NCI-H2029 (cell line): ENCODE measurements at regions not wholly inside any gene's neighbourhood (a gene's known extent, or its start where the extent isn't known, plus 50 kb on each side); places are given as distances from the start of the nearest gene placed in this dataset.
"Not testable (repeated sequence)": the region's sequence is repeated elsewhere in the genome, so short reads cannot be mapped to it uniquely, and the experiment has no call there.

Experiments used
- DNase-seq: peaks from one replicate; lab custom pipeline; 2025; lab: John Stamatoyannopoulos, UW

DNA sequence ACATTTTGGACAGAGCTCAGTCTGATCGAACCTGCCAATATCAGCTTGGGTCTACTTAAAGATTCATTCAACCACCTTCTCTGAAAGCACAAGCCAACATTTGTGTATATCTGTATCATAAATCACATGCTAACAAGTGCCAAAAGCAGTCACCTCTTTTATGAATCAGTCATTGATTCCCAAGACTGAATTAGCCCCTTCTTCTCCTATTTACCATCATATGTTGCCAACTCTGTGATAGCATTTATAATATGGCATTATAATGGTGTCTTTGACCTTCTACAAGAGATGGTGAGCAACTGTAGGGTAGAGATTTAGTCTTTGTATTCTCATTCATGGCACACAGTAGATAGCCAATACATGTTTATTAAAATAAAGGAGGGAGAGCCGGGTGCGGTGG is 61.4 kb downstream of the DDX53 start:
- no peak for DNase-seq

DNA sequence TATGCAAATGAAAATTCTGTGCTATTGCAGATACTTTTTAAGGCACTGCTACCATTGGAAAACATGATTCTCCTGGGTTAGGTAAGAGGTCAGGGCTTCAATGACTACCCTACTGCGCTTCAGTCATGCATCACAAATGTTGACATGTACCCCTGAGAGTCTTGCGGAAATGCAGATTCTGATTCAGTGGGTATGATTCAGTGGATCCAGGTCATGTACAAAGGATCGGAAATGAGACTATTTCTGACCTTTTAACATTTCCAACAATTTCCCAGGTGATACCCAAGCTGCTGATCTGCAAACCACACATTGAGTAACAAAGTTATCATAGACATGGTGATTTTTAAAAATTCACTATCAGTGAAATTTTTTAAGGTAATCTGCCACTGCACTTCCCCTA is 62.6 kb downstream of the DDX53 start:
- DNase-seq, result no peak

DNA sequence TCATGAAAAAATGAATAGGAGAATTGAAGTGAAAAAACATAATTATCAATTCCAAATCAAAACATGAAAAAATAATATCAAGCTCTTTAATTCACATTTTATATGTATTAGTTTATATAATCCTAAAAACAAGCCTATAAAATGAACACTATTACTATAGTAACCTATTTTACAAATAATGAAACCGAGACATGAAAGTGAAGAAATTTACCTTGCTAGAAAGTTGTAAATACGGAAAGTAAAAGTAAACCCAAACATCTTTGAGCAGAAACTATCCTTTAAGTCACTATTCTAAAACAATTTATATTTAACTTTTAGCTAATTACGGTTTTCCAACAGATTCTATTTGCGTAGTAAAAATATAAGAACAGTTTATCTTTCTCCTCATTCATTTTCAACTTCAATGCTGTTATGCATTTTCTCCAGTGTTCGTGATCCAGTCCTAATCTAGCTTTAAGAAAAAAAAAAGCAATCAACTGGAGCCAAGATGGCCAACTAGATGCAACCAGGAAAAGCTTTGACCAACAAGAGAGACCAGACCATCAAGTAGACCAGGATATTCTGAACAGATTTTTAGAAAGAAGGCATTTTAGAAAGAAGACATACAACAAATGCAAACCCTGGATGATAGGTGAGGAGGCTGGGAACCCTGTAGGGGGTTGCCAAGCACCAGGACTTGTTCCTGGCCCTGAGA is 67.0 kb downstream of the DDX53 start:
- no peak for DNase-seq

GRCh38 chrX:23075461-23075860 is 75.7 kb downstream of the DDX53 start:
- DNase-seq, result not testable (repeated sequence)

DNA sequence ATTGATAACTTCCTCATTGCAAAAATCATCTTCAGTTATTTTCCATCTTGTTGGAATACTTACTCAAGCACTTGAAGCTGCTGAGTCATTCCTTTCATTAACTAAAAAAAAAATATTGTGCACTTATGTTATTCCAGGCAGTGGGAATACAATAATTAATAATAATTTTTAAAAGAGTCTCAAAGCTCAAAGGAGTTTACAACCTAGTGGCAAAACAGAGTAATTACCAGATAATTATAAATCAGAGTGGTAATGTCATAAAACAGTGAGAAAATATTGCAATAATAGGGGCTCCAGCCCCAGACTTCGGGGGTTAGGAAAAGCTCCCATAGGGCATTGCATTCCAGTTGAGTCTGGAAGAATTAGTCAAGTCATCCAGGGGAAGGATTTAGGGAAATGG is 79.6 kb downstream of the DDX53 start:
- no peak for DNase-seq

DNA sequence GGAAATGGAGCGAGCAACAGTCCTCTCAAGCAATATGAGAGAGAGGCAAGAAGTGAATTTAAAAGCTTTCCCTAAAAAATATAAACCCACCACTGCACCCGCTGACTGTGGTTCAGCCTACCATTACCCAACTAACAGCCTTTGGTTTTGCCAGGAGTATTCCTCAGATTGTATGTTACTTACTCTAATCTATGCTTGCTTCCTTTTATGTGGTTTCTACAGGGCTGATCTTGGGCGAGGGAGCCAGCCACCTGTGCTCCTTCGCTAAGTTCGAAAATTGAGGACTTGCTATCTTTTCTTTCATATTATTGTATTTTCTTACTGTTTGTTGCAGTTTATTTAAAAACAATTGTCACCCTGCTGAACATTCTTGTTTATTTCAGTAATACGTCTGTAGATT is 101.1 kb downstream of the DDX53 start:
- no peak for DNase-seq

GRCh38 chrX:23103546-23103945 is 103.8 kb downstream of the DDX53 start:
- DNase-seq, result no peak

DNA sequence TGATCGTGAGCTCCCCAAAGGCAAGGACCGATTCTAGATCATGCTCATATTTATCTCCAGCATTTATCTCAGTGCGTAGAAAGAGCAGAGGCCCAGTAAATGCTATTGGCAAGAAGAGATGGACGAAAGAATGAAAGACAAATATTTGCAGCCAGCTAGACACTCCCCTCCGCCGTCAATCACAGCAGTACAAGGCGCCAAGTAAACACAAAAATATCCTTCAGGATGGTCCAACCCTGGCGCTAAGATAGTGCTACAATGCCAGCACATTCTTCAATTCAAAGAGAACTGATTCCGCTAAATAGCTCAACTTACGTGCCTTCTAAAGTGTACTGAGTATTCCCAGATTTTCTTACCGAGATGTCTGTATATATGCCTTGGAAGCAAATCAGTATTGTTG is 114.5 kb downstream of the DDX53 start:
- no peak for DNase-seq

GRCh38 chrX:23115651-23116050 is 115.9 kb downstream of the DDX53 start:
- DNase-seq, result no peak

DNA sequence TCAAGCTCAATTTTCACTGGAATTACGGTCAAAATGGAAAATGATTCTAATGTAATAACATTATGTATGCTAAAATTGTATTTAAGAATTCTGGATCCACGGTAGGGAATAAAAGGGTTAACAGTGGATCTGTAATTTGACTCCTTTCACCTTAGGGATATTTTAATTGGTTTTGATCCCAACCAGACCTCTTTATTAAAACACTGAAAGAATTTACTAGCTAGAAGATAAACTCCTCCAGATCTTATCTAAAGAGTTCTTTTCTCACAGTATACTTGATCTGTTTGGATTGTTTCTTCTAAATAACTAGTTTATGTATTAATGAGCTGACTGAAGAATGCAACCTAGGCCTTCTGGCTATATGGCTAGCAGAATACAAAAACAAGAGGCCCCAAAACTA is 118.4 kb downstream of the DDX53 start:
- no peak for DNase-seq

DNA sequence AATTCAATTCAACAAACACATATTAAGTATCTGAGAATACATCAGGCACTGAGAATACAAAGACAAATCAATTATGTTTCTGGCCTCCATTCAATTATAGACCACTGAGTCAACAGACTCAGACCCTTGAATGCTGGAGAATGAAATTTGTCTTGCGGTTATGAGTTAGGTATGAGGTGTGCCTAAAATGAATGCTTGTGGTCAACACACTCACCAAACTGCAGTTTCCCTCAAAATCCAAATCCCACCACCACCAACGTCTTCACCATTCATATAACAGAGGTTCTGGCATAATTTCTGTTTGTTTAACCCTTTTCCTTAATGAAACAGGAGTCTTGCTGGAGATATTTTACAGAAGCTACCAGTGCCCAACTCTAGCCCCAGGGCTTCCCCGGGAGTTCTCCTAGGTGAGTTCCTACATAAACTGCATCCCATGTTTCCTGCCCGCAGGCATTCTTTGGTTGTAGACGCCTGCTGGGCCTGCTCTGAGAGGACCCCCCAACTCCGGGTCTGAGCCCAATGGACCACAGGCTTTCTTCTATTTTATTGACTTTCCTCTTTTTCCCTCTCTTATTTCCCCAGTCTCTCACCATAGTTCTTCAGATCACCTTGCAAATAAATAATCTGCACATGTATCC is 119.2 kb downstream of the DDX53 start:
- peak; percentile 10 for DNase-seq

DNA sequence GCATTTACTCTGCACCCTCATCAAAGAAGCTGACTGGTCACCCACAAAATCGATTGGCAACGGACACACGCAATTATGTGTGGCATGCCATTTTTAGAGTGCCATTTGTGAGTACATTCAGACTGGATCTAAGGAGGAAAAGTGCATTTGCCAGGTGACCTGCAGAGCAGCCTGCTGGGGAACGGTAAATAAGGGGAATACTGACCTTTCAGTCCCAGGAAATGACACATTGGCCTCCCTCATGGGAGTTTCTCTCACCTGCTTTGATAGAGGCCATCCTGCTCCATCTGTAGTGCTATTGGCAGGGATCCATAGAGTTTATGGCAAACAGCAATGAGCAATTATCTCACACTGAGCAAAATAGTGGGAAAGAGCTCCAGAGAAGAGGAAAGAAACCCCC is 127.8 kb downstream of the DDX53 start:
- peak; percentile 36 for DNase-seq

DNA sequence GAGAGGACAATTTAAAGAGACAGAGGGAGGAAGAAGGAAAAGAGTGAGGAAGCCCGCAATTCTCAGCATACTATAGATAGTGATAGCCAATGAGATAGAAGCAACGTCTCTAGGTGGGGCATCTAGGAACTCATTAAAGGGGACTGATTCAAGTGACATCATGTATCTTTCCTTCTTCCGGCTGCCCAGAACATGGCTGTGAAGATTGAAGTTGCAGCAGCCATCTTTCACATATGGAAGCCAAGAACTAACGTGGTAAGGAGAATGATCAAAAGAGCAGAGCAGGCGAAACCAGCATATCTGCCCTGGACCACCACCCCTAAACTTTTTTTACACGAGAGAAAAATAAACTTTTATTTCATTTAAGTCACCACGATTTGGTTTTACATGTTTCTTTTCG is 133.8 kb downstream of the DDX53 start:
- DNase-seq, result no peak

DNA sequence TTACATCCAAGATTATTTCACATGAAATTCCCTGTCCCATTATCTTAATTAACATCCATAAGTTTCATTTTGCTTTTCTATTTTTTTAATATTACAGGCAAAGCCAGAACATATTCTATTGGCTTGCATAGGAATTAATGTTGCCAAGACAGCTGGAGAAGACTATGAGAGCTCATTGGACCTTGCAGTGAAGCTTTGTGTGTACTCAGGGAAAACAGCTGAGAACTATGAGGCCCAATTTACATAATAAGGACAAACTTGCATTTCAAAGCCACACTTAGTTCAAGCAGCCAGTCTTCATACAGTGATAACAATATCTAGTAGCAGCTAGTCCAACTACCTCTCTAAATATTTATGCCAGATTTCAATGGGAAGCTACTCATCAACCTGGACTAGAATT is 134.4 kb downstream of the DDX53 start:
- no peak for DNase-seq

GRCh38 chrX:23136816-23137215 is 137.1 kb downstream of the DDX53 start:
- DNase-seq, result no peak

GRCh38 chrX:23168291-23168690 is 166.4 kb upstream of the PTCHD1 start:
- no peak for DNase-seq

DNA sequence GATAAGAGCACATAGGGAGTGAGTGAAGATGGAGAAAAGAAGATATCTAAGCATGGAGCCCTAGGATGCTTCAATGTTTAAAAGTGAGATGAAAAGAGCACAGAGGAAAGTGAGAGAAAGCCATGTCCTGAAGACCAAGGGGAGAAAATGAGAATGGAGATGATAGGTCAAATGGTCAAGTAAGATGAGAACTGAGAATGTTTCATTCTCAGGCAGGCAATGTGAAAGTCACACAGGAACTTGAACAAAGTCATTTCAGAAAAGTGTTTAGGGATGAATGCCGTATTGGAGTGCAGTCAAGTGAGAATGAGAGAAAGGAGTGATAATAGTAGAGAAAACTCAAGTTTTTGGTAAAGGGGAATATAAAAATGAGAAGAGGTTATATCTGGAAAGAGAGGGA is 148.7 kb upstream of the PTCHD1 start:
- no peak for DNase-seq

GRCh38 chrX:23187819-23188218 is 146.8 kb upstream of the PTCHD1 start:
- DNase-seq, result no peak

DNA sequence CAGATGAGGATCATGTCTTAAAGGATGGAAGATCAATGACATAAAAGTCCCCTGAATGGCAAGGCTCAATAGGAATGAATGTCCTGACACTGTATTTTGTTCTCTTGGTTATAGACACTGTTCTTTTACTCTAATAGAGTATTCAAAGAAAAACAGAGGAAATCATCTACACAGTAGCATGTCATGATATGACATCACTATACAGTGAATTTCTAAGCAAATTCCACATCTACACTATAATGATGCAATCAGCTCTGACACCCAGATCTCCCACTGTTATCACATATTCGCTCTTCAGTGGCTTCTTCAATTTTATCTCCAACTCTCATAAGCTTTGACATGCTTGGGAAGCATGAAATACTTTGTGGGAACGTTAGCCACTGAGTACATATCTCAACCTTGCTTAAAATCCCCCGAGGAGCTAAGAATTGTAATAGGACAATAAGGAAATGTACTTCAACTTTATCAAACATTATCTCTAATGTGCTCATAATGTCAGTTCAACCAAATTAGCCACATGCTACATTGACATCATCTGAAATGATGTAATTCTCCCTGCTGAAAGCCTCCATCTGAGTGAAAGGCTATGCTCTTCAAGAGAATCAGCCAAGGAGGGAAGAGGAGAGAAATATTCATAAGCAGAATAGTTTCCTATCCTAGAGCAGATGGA is 139.6 kb upstream of the PTCHD1 start:
- DNase-seq, result no peak

DNA sequence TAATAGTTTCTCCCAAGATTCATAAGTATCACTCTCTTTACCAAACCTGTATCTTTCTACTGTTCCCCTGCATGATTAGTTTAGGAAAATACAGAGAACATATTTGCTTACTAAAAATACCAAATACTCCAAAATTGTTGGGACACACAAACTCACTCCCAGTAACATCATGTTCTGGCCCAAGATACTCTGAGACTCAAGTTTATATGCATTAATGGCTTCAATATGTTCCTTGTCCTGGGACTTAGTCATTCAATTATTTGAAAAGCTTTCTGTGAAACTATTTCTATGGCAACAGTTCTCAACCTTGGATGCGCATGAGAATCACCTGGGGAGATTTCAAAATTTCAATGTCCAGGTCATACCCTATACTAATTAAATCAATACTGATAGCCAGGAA is 138.9 kb upstream of the PTCHD1 start:
- DNase-seq, result no peak

DNA sequence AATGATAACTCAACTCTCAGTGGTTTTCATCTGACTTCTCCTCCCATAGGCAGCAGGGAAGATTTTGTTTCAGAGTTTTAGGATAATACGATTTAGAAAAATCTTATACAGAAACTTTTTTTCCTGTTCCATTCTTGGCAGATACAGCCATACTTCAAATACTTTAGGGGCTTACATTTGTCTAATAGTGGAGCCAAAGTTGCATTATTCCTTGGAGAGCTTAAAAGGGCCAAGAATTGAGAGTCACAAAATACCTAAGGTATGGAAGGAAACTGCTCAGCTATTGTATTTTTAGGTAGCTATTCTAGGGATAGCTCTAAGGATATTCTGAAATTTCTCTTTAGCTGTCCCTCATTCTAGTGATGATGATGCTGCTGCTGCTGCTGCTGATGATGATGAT is 132.9 kb upstream of the PTCHD1 start:
- DNase-seq, result no peak

- DNase-seq, result no peak
These were observed 132.3 kb upstream of the PTCHD1 start for GRCh38 chrX:23202326-23202725.

DNA sequence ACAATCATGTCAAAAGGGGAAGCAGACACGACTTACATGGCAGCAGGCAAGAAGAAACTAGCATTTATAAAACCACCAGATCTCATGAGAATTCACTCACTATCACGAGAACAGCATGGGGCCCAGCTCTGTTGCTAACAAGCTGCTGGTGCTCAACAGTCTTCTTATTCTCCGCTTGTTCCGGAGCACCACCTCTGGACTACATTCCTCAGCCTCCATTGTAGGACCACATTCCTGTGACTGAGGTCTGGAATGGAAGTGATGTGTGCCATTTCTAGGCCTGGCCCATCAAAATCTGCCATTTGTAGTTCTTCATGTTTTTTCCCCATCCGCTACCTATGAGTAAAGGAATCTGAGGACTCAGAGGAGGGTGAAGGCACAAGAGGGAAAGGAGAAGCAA is 111.5 kb upstream of the PTCHD1 start:
- no peak for DNase-seq

- no peak for DNase-seq
These were observed 106.2 kb upstream of the PTCHD1 start for GRCh38 chrX:23228454-23228853.
